OCI-LY1 (cell line): ENCODE measurements at regions not wholly inside any gene's neighbourhood (a gene's known extent, or its start where the extent isn't known, plus 50 kb on each side); places are given as distances from the start of the nearest gene placed in this dataset.

Source experiments
- H2AFZ ChIP-seq: fragments of 200-600 bp; sonication (generic), shearing (Covaris generic); 2 replicates; pipeline ENCODE4 v1.6.0; 2014; ENCODE audit warnings: antibody characterized with exemption, mild to moderate bottlenecking, low read length
- H3F3A ChIP-seq: fragments of 200-600 bp; sonication (generic), shearing (Covaris generic); 2 replicates; pipeline ENCODE4 v1.6.0; 2014; ENCODE audit warnings: mild to moderate bottlenecking, antibody characterized with exemption, low read length, moderate library complexity; ENCODE audit not compliant: insufficient read depth
- H3K27ac ChIP-seq: fragments of 200-600 bp; sonication (generic); 2 replicates; pipeline ENCODE4 v1.5.1; 2014; ENCODE audit warnings: low read length, mixed run types, mild to moderate bottlenecking, low read depth; ENCODE audit not compliant: poor library complexity, severe bottlenecking
- H3K27me3 ChIP-seq: fragments of 200-600 bp; sonication (generic); 2 replicates; pipeline ENCODE4 v1.6.0; 2014; ENCODE audit warnings: antibody characterized with exemption, mild to moderate bottlenecking, low read length, moderate library complexity; ENCODE audit not compliant: insufficient read depth
- H3K36me3 ChIP-seq: fragments of 200-600 bp; sonication (generic); 2 replicates; pipeline ENCODE4 v1.6.1; 2014; ENCODE audit warnings: mild to moderate bottlenecking, antibody characterized with exemption, low read length, moderate library complexity, mixed read lengths; ENCODE audit not compliant: insufficient read depth
- H3K4me1 ChIP-seq: fragments of 200-600 bp; sonication (generic); 2 replicates; pipeline ENCODE4 v1.5.1; 2014; ENCODE audit warnings: mild to moderate bottlenecking, low read length, moderate library complexity; ENCODE audit not compliant: insufficient read depth, severe bottlenecking
- H3K4me2 ChIP-seq: fragments of 200-600 bp; sonication (generic), shearing (Covaris generic); 2 replicates; pipeline ENCODE4 v1.6.1; 2014; ENCODE audit warnings: low read length
- H3K4me3 ChIP-seq: fragments of 200-600 bp; sonication (generic); 2 replicates; pipeline ENCODE4 v1.5.1; 2014; ENCODE audit warnings: low read length, low read depth, mild to moderate bottlenecking, mixed read lengths; ENCODE audit not compliant: poor library complexity, severe bottlenecking
- H3K79me2 ChIP-seq: fragments of 200-600 bp; shearing (Covaris generic); 2 replicates; pipeline ENCODE4 v1.6.1; 2016; ENCODE audit warnings: mixed run types, low read length, mixed read lengths; ENCODE audit not compliant: insufficient read depth
- H3K9ac ChIP-seq: fragments of 200-600 bp; sonication (generic), shearing (Covaris generic); 2 replicates; pipeline ENCODE4 v1.6.1; 2014; ENCODE audit warnings: mild to moderate bottlenecking, low read length, mixed read lengths
- H3K9me2 ChIP-seq: fragments of 200-600 bp; sonication (generic), shearing (Covaris generic); 2 replicates; pipeline ENCODE4 v1.6.1; 2014; ENCODE audit warnings: low read depth, mild to moderate bottlenecking, low read length, mixed read lengths
- H3K9me3 ChIP-seq: fragments of 200-600 bp; shearing (Covaris generic); 2 replicates; pipeline ENCODE4 v1.6.1; 2014; ENCODE audit warnings: low read length, mixed read lengths
- H4K20me1 ChIP-seq: fragments of 200-600 bp; sonication (generic), shearing (Covaris generic); 2 replicates; pipeline ENCODE4 v1.6.0; 2016; ENCODE audit warnings: mild to moderate bottlenecking, low read length; ENCODE audit not compliant: insufficient read depth
- CTCF ChIP-seq: fragments of 200-600 bp; sonication (generic), shearing (Covaris generic); IDR thresholded peaks from 2 replicates; pipeline ENCODE4 v1.5.1; 2017; ENCODE audit warnings: mild to moderate bottlenecking, antibody characterized with exemption, low read length, moderate library complexity, mixed read lengths
- EZH2 ChIP-seq: fragments of 200-600 bp; sonication (generic), shearing (Covaris generic); IDR thresholded peaks from 2 replicates; pipeline ENCODE4 v1.8.0; 2017; ENCODE audit warnings: borderline replicate concordance, mixed run types, mild to moderate bottlenecking, antibody characterized with exemption, low read length, moderate library complexity, mixed read lengths

GRCh38 chr7:46285878-46286277, 364.8 kb upstream of the IGFBP3 start:
- no peaks in the 10 kb centered on the region for H3K9me2 ChIP-seq
- H3K36me3 ChIP-seq = no peaks in the 10 kb centered on the region
- no peak overlapping the region for H3K4me2 ChIP-seq
- no peaks in the 10 kb centered on the region for H3K4me1 ChIP-seq
- TF ChIP-seq EZH2 = no peak
- TF ChIP-seq CTCF = no peak
- H2AFZ ChIP-seq = no peak overlapping the region
- no peaks in the 10 kb centered on the region for H3K79me2 ChIP-seq
- H3K27me3 ChIP-seq = no peaks in the 10 kb centered on the region
- H3K27ac ChIP-seq = no peak overlapping the region
- no peak overlapping the region for H3K4me3 ChIP-seq
- H3F3A ChIP-seq = no peaks in the 10 kb centered on the region
- H3K9me3 ChIP-seq = no peaks in the 10 kb centered on the region
- H3K9ac ChIP-seq = no peak overlapping the region
- H4K20me1 ChIP-seq = no peaks in the 10 kb centered on the region

- Histone ChIP-seq H3K36me3 (no peaks in the 10 kb centered on the region), H3K4me2 (no peak overlapping the region), H3K27ac (no peak overlapping the region), H3K27me3 (no peaks in the 10 kb centered on the region), H3K4me1 (no peaks in the 10 kb centered on the region), H3K4me3 (no peak overlapping the region), H3K9ac (no peak overlapping the region), H2AFZ (no peak overlapping the region), H4K20me1 (no peaks in the 10 kb centered on the region), H3F3A (no peaks in the 10 kb centered on the region), H3K9me2 (no peaks in the 10 kb centered on the region), H3K79me2 (no peaks in the 10 kb centered on the region), H3K9me3 (no peaks in the 10 kb centered on the region)
- TF ChIP-seq CTCF (no peak), EZH2 (no peak)
These were observed 362.8 kb upstream of the IGFBP3 start for GRCh38 chr7:46283852-46284251.

GRCh38 chr7:46282155-46282554, 361.1 kb upstream of the IGFBP3 start:
- Histone ChIP-seq H3K4me3 (no peak overlapping the region), H3K4me2 (no peak overlapping the region), H3K79me2 (no peaks in the 10 kb centered on the region), H3K4me1 (no peaks in the 10 kb centered on the region), H3K9me3 (no peaks in the 10 kb centered on the region), H3K9me2 (no peaks in the 10 kb centered on the region), H3K27ac (no peak overlapping the region), H2AFZ (no peak overlapping the region), H3K36me3 (no peaks in the 10 kb centered on the region), H3K9ac (no peak overlapping the region), H3K27me3 (no peaks in the 10 kb centered on the region), H4K20me1 (no peaks in the 10 kb centered on the region), H3F3A (no peaks in the 10 kb centered on the region)
- TF ChIP-seq EZH2 (no peak), CTCF (no peak)
